H1 (cell line): ENCODE measurements at regions not wholly inside any gene's neighbourhood (a gene's known extent, or its start where the extent isn't known, plus 50 kb on each side); places are given as distances from the start of the nearest gene placed in this dataset.

ENCODE experiments used
- CTCF ChIA-PET: fragments of 300-600 bp; sonication (Branson Sonifier 250); formaldehyde crosslinking; loops from one replicate; lab custom pipeline; 2021; ENCODE audit not compliant: partially characterized antibody; lab: Charles Lee
- POLR2A ChIA-PET: fragments of 300-600 bp; sonication (Branson Sonifier 250); formaldehyde crosslinking; loops from one replicate; lab custom pipeline; 2021; ENCODE audit warnings: inconsistent platforms; ENCODE audit not compliant: partially characterized antibody; lab: Charles Lee
- DNase-seq, 2 experiments: peaks; one replicate each; pipeline versions ENCODE4 v3.0.0 to v3.0.0-alpha.2; 2010 to 2022; ENCODE audit warnings: low spot score in 2 of 2, low read depth in 1 of 2, mixed read lengths in 1 of 2
- FAIRE-seq: peaks from 2 replicates; lab custom pipeline; 2011; peaks lifted over from hg19 to GRCh38; lab: Jason Lieb, UNC
- H2AFZ ChIP-seq: 2 replicates; pipeline ENCODE4 v1.8.1; 2012; ENCODE audit warnings: low read length, inconsistent platforms
- H2AK5ac ChIP-seq: 2 replicates; pipeline ENCODE4 v1.6.1; 2013; ENCODE audit warnings: low read depth, low read length
- H2BK120ac ChIP-seq: replicated peaks from 2 replicates; pipeline ENCODE3; 2013; ENCODE audit warnings: low read depth, low read length, inconsistent platforms
- H2BK12ac ChIP-seq: 2 replicates; pipeline ENCODE4 v1.6.1; 2013; ENCODE audit warnings: low read depth, low read length
- H2BK15ac ChIP-seq: 2 replicates; pipeline ENCODE4 v1.6.1; 2013; ENCODE audit warnings: low read length
- H2BK20ac ChIP-seq: 2 replicates; pipeline ENCODE4 v1.6.1; 2013; ENCODE audit warnings: low read length
- H2BK5ac ChIP-seq: 2 replicates; pipeline ENCODE4 v1.6.1; 2013; ENCODE audit warnings: low read depth, low read length
- H3K14ac ChIP-seq: 2 replicates; pipeline ENCODE4 v1.6.1; 2013; ENCODE audit warnings: inconsistent platforms; ENCODE audit not compliant: insufficient read length
- H3K18ac ChIP-seq: 2 replicates; pipeline ENCODE4 v1.6.1; 2013; ENCODE audit warnings: low read length; ENCODE audit errors: extremely low read depth
- H3K23ac ChIP-seq: 2 replicates; pipeline ENCODE4 v1.6.1; 2013; ENCODE audit warnings: inconsistent platforms; ENCODE audit not compliant: insufficient read length
- H3K23me2 ChIP-seq: 2 replicates; pipeline ENCODE4 v1.6.1; 2013; ENCODE audit warnings: low read depth, low read length
- H3K27ac ChIP-seq: 2 replicates; pipeline ENCODE4 v1.6.1; 2011; ENCODE audit warnings: low read depth, low read length, inconsistent platforms
- H3K27me3 ChIP-seq, 4 experiments: replicated peaks in 1 of 4; 1 replicate in 1 of 4; 2 replicates in 3 of 4; pipeline versions ENCODE4 v1.6.1 to v1.8.1; 2011 to 2013; ENCODE audit warnings: low read length in 3 of 4, mild to moderate bottlenecking in 3 of 4, inconsistent platforms in 2 of 4, mixed read lengths in 2 of 4, moderate library complexity in 1 of 4; ENCODE audit not compliant: control insufficient read depth in 3 of 4, insufficient read depth in 3 of 4; ENCODE audit errors: extremely low read depth in 1 of 4
- H3K36me3 ChIP-seq, 4 experiments: 2 replicates each; pipeline versions ENCODE4 v1.6.1 to v1.8.1; 2011 to 2013; ENCODE audit warnings: mild to moderate bottlenecking in 4 of 4, low read length in 3 of 4, moderate library complexity in 2 of 4, control low read depth in 1 of 4, inconsistent platforms in 1 of 4; ENCODE audit not compliant: insufficient read depth in 4 of 4, control insufficient read depth in 2 of 4
- H3K4ac ChIP-seq: replicated peaks from 2 replicates; pipeline ENCODE3; 2013; ENCODE audit warnings: low read length, low read depth, mixed read lengths, inconsistent platforms; ENCODE audit not compliant: insufficient read length
- H3K4me1 ChIP-seq, 4 experiments: replicated peaks in 1 of 4; 1 replicate in 1 of 4; 2 replicates in 3 of 4; pipeline versions ENCODE4 v1.6.1 to v1.8.1; 2011 to 2013; ENCODE audit warnings: low read length in 3 of 4, inconsistent platforms in 2 of 4, mixed read lengths in 1 of 4; ENCODE audit not compliant: insufficient read depth in 4 of 4, control insufficient read depth in 3 of 4
- H3K4me2 ChIP-seq, 2 experiments: 2 replicates each; pipeline versions ENCODE4 v1.6.1 to v1.8.1; 2011 to 2013; ENCODE audit warnings: low read depth in 2 of 2, low read length in 2 of 2, control low read depth in 1 of 2, inconsistent platforms in 1 of 2, mild to moderate bottlenecking in 1 of 2; ENCODE audit not compliant: insufficient read depth in 1 of 2
- H3K4me3 ChIP-seq, 4 experiments: fragments of 200-600, 300-600 bp in 1 of 4; sonication (generic), shearing (Covaris generic), sonication (Bioruptor Twin) in 1 of 4; 2 replicates each; pipeline versions ENCODE4 v1.5.1 to v1.8.1; 2011 to 2016; ENCODE audit warnings: low read length in 4 of 4, low read depth in 3 of 4, control low read depth in 2 of 4, inconsistent platforms in 2 of 4, mild to moderate bottlenecking in 2 of 4, mixed read lengths in 1 of 4, moderate library complexity in 1 of 4; ENCODE audit not compliant: insufficient read depth in 2 of 4; ENCODE audit errors: extremely low read depth in 1 of 4
- H3K56ac ChIP-seq: replicated peaks from 2 replicates; pipeline ENCODE3; 2013; ENCODE audit warnings: low read depth, mild to moderate bottlenecking, mixed read lengths, low read length, inconsistent platforms; ENCODE audit not compliant: insufficient read length
- H3K79me1 ChIP-seq: 2 replicates; pipeline ENCODE4 v1.6.1; 2013; ENCODE audit warnings: low read depth, low read length, control low read depth
- H3K79me2 ChIP-seq, 2 experiments: 2 replicates each; pipeline versions ENCODE4 v1.6.1 to v1.8.1; 2012 to 2013; ENCODE audit warnings: low read length in 2 of 2, mild to moderate bottlenecking in 2 of 2, inconsistent platforms in 1 of 2; ENCODE audit not compliant: insufficient read depth in 2 of 2, control insufficient read depth in 1 of 2
- H3K9ac ChIP-seq, 4 experiments: replicated peaks in 1 of 4; 1 replicate in 1 of 4; 2 replicates in 3 of 4; pipeline versions ENCODE4 v1.6.1 to v1.8.1; 2011 to 2013; ENCODE audit warnings: low read depth in 3 of 4, low read length in 3 of 4, control low read depth in 2 of 4, mild to moderate bottlenecking in 2 of 4, moderate library complexity in 2 of 4, inconsistent platforms in 1 of 4; ENCODE audit errors: extremely low read depth in 1 of 4
- H3K9me3 ChIP-seq, 2 experiments: 2 replicates each; pipeline versions ENCODE4 v1.6.1 to v1.8.1; 2012 to 2013; ENCODE audit warnings: mild to moderate bottlenecking in 2 of 2, moderate library complexity in 2 of 2, control low read depth in 1 of 2, inconsistent platforms in 1 of 2, low read depth in 1 of 2, low read length in 1 of 2, mixed read lengths in 1 of 2; ENCODE audit not compliant: insufficient read depth in 2 of 2
- H4K20me1 ChIP-seq, 2 experiments: replicated peaks in 1 of 2; 2 replicates each; pipeline versions ENCODE3 to v1.8.1; 2011 to 2013; ENCODE audit warnings: inconsistent platforms in 2 of 2, low read length in 2 of 2, mild to moderate bottlenecking in 1 of 2; ENCODE audit not compliant: insufficient read depth in 2 of 2, control insufficient read depth in 1 of 2
- H4K5ac ChIP-seq: 2 replicates; pipeline ENCODE4 v1.6.1; 2013; ENCODE audit warnings: low read length, low read depth, mixed read lengths, inconsistent platforms; ENCODE audit not compliant: insufficient read length
- H4K8ac ChIP-seq: 2 replicates; pipeline ENCODE4 v1.8.0; 2013; ENCODE audit warnings: mild to moderate bottlenecking, moderate library complexity, low read length, inconsistent platforms; ENCODE audit not compliant: insufficient read depth; ENCODE audit errors: extremely low read depth
- H4K91ac ChIP-seq: replicated peaks from 2 replicates; pipeline ENCODE3; 2013; ENCODE audit warnings: low read length, mixed read lengths, inconsistent platforms; ENCODE audit not compliant: insufficient read length
- CBX8 ChIP-seq: fragments of 300-800, 300-1000 bp; sonication (generic); IDR thresholded peaks from 2 replicates; pipeline ENCODE4 v1.7.1; 2016; ENCODE audit warnings: low read depth, low read length, borderline replicate concordance
- CTCF ChIP-seq, 3 experiments: IDR thresholded peaks; 1 replicate in 2 of 3; 2 replicates in 1 of 3; pipeline versions ENCODE4 v1.5.1 to v1.6.1; 2011; ENCODE audit warnings: low read length in 3 of 3, mild to moderate bottlenecking in 3 of 3, inconsistent platforms in 2 of 3, low read depth in 1 of 3, moderate library complexity in 1 of 3; ENCODE audit not compliant: insufficient read depth in 1 of 3; ENCODE audit errors: control extremely low read depth in 1 of 3
- EP300 ChIP-seq, 2 experiments: IDR thresholded peaks; 1 replicate in 1 of 2; 2 replicates in 1 of 2; pipeline ENCODE4 v1.6.1; 2011 to 2012; ENCODE audit warnings: low read depth in 2 of 2, low read length in 2 of 2, mild to moderate bottlenecking in 2 of 2, borderline replicate concordance in 1 of 2, inconsistent platforms in 1 of 2, moderate library complexity in 1 of 2
- KDM1A ChIP-seq: fragments of 200-600, 300-600 bp; sonication (generic); IDR thresholded peaks from 2 replicates; pipeline ENCODE4 v1.7.1; 2016; ENCODE audit warnings: mild to moderate bottlenecking, low read length, borderline replicate concordance
- NRF1 ChIP-seq: IDR thresholded peaks from 2 replicates; pipeline ENCODE4 v1.6.1; 2011; ENCODE audit warnings: mild to moderate bottlenecking, low read depth, low read length, improper control_type of control experiment
- POLR2A ChIP-seq, 2 experiments: IDR thresholded peaks; 1 replicate in 1 of 2; 2 replicates in 1 of 2; pipeline ENCODE4 v1.6.1; 2011; ENCODE audit warnings: low read depth in 2 of 2, low read length in 2 of 2, mild to moderate bottlenecking in 2 of 2; ENCODE audit errors: control extremely low read depth in 1 of 2
- RAD21 ChIP-seq, 2 experiments: IDR thresholded peaks in 1 of 2; conservative IDR thresholded peaks in 1 of 2; 2 replicates each; pipeline ENCODE4 v1.6.1; 2011; ENCODE audit warnings: low read depth in 2 of 2, low read length in 2 of 2, improper control_type of control experiment in 1 of 2, inconsistent platforms in 1 of 2, mild to moderate bottlenecking in 1 of 2, moderate library complexity in 1 of 2
- RBBP5 ChIP-seq: IDR thresholded peaks from 2 replicates; pipeline ENCODE4 v1.7.1; 2012; ENCODE audit warnings: low read depth, mild to moderate bottlenecking, inconsistent platforms, low read length, moderate library complexity, borderline replicate concordance
- SP4 ChIP-seq: IDR thresholded peaks from 2 replicates; pipeline ENCODE4 v1.6.1; 2012; ENCODE audit warnings: low read length, inconsistent platforms
- WGBS, 2 experiments: shearing (Covaris generic) in 1 of 2; methylation state at CpG; one replicate each; pipeline versions ENCODE4 v1.1.6 to v1.1.7; 2013 to 2015; ENCODE audit warnings: low lambda C conversion rate in 2 of 2, mixed read lengths in 2 of 2, inconsistent platforms in 1 of 2, low coverage in 1 of 2, missing lambda C conversion rate in 1 of 2; ENCODE audit not compliant: insufficient replicate concordance in 2 of 2, insufficient coverage in 1 of 2, insufficient read length in 1 of 2; ENCODE audit errors: extremely low coverage in 1 of 2, missing lambda C conversion rate in 1 of 2; 5-methylcytosine and 5-hydroxymethylcytosine counted together
- TF ChIP-seq, protein P1 (sequence below): IDR thresholded peaks from 2 replicates; pipeline ENCODE4 v1.6.1; 2012; ENCODE audit warnings: low read length, inconsistent platforms

DNA sequence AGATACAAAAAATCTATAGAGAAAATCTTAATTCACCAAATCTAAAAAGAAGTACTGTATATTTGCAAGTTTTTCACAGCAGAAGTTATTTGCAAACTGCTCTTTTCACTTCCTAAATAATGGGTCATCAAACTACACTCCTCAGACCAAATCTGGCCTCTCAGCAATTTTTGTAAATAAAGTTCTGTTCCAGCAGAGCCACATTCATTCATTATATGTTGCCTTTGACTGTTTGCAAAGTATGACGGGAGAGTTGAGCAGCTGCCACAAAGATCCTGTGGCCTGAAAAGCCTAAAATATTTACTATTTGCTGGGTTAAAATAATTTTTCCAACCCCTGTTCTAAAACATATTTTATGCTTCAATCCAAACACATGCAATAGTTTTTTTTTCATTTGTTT, 1222.3 kb upstream of the SEL1L start:
- H2BK15ac ChIP-seq: no peak overlapping the region
- no peak overlapping the region for H2BK5ac ChIP-seq
- H2BK120ac ChIP-seq: no peak overlapping the region
- no peak overlapping the region for H3K9ac ChIP-seq
- no peak overlapping the region for H3K14ac ChIP-seq
- whole genome bisulfite sequencing, 2 experiments: 90% methylated on average over 1 of the region's 1 CpG; no CpG with 5 or more reads in 1 of the 2 experiments
- FAIRE-seq: no peak
- DNase-seq: no peak
- H3K18ac ChIP-seq: no peak overlapping the region
- no peak overlapping the region for H3K56ac ChIP-seq
- H3K27me3 ChIP-seq: no peaks in the 10 kb centered on the region
- no peak overlapping the region for H3K23ac ChIP-seq
- H4K20me1 ChIP-seq: no peaks in the 10 kb centered on the region
- no peak overlapping the region for H2BK20ac ChIP-seq
- H3K36me3 ChIP-seq: no peaks in the 10 kb centered on the region
- no peaks in the 10 kb centered on the region for H3K79me1 ChIP-seq
- no peak overlapping the region for H2AFZ ChIP-seq
- no peak overlapping the region for H3K4me2 ChIP-seq
- H4K8ac ChIP-seq: no peak overlapping the region
- H2AK5ac ChIP-seq: no peak overlapping the region
- H3K23me2 ChIP-seq: no peaks in the 10 kb centered on the region
- no peak overlapping the region for H4K5ac ChIP-seq
- H3K4ac ChIP-seq: no peak overlapping the region
- ChIA-PET POLR2A (no interaction called here), CTCF (no interaction called here)
- no peak overlapping the region for H3K27ac ChIP-seq
- H3K79me2 ChIP-seq: no peaks in the 10 kb centered on the region
- no peaks in the 10 kb centered on the region for H3K9me3 ChIP-seq
- H3K4me1 ChIP-seq: peaks cover 0 to 3% (median 0%) of the 10 kb centered on the region in 4 experiments; a peak in 2 of 7 replicates
- H4K91ac ChIP-seq: no peak overlapping the region
- H3K4me3 ChIP-seq: no peak overlapping the region
- no peak overlapping the region for H2BK12ac ChIP-seq
- TF ChIP-seq, protein P1, sequence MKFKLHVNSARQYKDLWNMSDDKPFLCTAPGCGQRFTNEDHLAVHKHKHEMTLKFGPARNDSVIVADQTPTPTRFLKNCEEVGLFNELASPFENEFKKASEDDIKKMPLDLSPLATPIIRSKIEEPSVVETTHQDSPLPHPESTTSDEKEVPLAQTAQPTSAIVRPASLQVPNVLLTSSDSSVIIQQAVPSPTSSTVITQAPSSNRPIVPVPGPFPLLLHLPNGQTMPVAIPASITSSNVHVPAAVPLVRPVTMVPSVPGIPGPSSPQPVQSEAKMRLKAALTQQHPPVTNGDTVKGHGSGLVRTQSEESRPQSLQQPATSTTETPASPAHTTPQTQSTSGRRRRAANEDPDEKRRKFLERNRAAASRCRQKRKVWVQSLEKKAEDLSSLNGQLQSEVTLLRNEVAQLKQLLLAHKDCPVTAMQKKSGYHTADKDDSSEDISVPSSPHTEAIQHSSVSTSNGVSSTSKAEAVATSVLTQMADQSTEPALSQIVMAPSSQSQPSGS: no peak
- TF ChIP-seq RAD21 (IDR thresholded peaks at IDR 0.05 in 1 of 2, conservative IDR thresholded peaks at IDR 0.05 in 1 of 2; ENCODE audit: low read depth in 2 of 2, low read length in 2 of 2) (no peak), CBX8 (no peak), POLR2A (IDR thresholded peaks at IDR 0.05; ENCODE audit: control extremely low read depth in 1 of 2, low read depth in 2 of 2, low read length in 2 of 2) (no peak), CTCF (IDR thresholded peaks at IDR 0.05; ENCODE audit: control extremely low read depth in 1 of 3, insufficient read depth in 1 of 3, low read depth in 1 of 3, low read length in 3 of 3) (no peak), NRF1 (no peak), RBBP5 (no peak), SP4 (no peak), EP300 (IDR thresholded peaks at IDR 0.05; ENCODE audit: borderline replicate concordance in 1 of 2, low read depth in 2 of 2, low read length in 2 of 2) (no peak), KDM1A (no peak)
